GM23248 (cell line): ENCODE measurements at regions not wholly inside any gene's neighbourhood (a gene's known extent, or its start where the extent isn't known, plus 50 kb on each side); places are given as distances from the start of the nearest gene placed in this dataset. TPM values are rescaled to one million over a fixed set of nuclear protein-coding genes. Genes with fewer than 3 reads are reported as not detected.

Experiments used
- DNase-seq: peaks from one replicate; pipeline ENCODE4 v3.0.0-alpha.2; 2015
- H2AFZ ChIP-seq: fragments of 200-600 bp; sonication (generic); 2 replicates; pipeline ENCODE4 v1.6.1; 2016; ENCODE audit warnings: antibody characterized with exemption
- H3F3A ChIP-seq: fragments of 200-600 bp; sonication (generic); 2 replicates; pipeline ENCODE4 v1.6.1; 2016; ENCODE audit warnings: mild to moderate bottlenecking, antibody characterized with exemption, mixed run types; ENCODE audit not compliant: insufficient read depth
- H3K27ac ChIP-seq: fragments of 200-600 bp; sonication (generic); 2 replicates; pipeline ENCODE4 v1.5.1; 2016; ENCODE audit warnings: mild to moderate bottlenecking
- H3K27me3 ChIP-seq: fragments of 200-600 bp; sonication (generic); replicated peaks from 2 replicates; pipeline ENCODE4 v1.6.1; 2016; ENCODE audit warnings: mild to moderate bottlenecking; ENCODE audit not compliant: insufficient read depth
- H3K36me3 ChIP-seq: fragments of 200-600 bp; sonication (generic); 2 replicates; pipeline ENCODE4 v1.6.1; 2016; ENCODE audit warnings: low read depth, mild to moderate bottlenecking
- H3K4me1 ChIP-seq: fragments of 200-600 bp; sonication (generic); 2 replicates; pipeline ENCODE4 v1.6.1; 2016; ENCODE audit warnings: mild to moderate bottlenecking; ENCODE audit not compliant: insufficient read depth
- H3K4me2 ChIP-seq: fragments of 200-600 bp; sonication (generic); one replicate; pipeline ENCODE4 v1.6.1; 2016; ENCODE audit warnings: mild to moderate bottlenecking; ENCODE audit not compliant: unreplicated experiment
- H3K4me3 ChIP-seq: fragments of 200-600 bp; sonication (generic); 2 replicates; pipeline ENCODE4 v1.5.1; 2016; ENCODE audit warnings: mild to moderate bottlenecking
- H3K79me2 ChIP-seq: fragments of 200-600 bp; sonication (generic); 2 replicates; pipeline ENCODE4 v1.6.1; 2016; ENCODE audit warnings: mild to moderate bottlenecking; ENCODE audit not compliant: insufficient read depth
- H3K9ac ChIP-seq: fragments of 200-600 bp; sonication (generic); 2 replicates; pipeline ENCODE4 v1.6.1; 2016; ENCODE audit warnings: mild to moderate bottlenecking
- H3K9me2 ChIP-seq: fragments of 200-600 bp; sonication (generic); 2 replicates; pipeline ENCODE4 v1.6.1; 2016; ENCODE audit warnings: mixed run types, mild to moderate bottlenecking, moderate library complexity; ENCODE audit not compliant: insufficient read depth
- H3K9me3 ChIP-seq: fragments of 200-600 bp; sonication (generic); one replicate; pipeline ENCODE4 v1.6.1; 2017; ENCODE audit warnings: low read depth
- H4K20me1 ChIP-seq: fragments of 200-600 bp; sonication (generic); 2 replicates; pipeline ENCODE4 v1.6.0; 2016; ENCODE audit not compliant: insufficient read depth
- EZH2 ChIP-seq: fragments of 200-600 bp; sonication (generic); IDR thresholded peaks from 2 replicates; pipeline ENCODE4 v1.6.1; 2018; ENCODE audit warnings: antibody characterized with exemption, mild to moderate bottlenecking; ENCODE audit not compliant: insufficient read depth, poor library complexity, severe bottlenecking
- EZH2phosphoT487 ChIP-seq: fragments of 200-600 bp; sonication (generic); IDR thresholded peaks from 2 replicates; pipeline ENCODE4 v1.6.1; 2018; ENCODE audit warnings: antibody characterized with exemption, moderate library complexity, mild to moderate bottlenecking, low read depth; ENCODE audit not compliant: insufficient read depth
- WGBS, 2 experiments: methylation state at CpG; one replicate each; pipeline ENCODE4 v1.1.6; 2015 to 2017; ENCODE audit warnings: low lambda C conversion rate in 2 of 2, low coverage in 1 of 2; ENCODE audit errors: missing lambda C conversion rate in 2 of 2; 5-methylcytosine and 5-hydroxymethylcytosine counted together
- in situ Hi-C: fragments of 300-500 bp; cut with MboI; formaldehyde crosslinking; loops from 2 replicates; pipeline ENCODE4 v1.15.0; 2020
- small RNA-seq: library from RNA; depleted of rRNA; stranded (forward); fragments of <200 nt; gene quantifications from one replicate; pipeline ENCODE3, GENCODE V24; 2014; ENCODE audit warnings: low read depth, low replicate concordance

DNA sequence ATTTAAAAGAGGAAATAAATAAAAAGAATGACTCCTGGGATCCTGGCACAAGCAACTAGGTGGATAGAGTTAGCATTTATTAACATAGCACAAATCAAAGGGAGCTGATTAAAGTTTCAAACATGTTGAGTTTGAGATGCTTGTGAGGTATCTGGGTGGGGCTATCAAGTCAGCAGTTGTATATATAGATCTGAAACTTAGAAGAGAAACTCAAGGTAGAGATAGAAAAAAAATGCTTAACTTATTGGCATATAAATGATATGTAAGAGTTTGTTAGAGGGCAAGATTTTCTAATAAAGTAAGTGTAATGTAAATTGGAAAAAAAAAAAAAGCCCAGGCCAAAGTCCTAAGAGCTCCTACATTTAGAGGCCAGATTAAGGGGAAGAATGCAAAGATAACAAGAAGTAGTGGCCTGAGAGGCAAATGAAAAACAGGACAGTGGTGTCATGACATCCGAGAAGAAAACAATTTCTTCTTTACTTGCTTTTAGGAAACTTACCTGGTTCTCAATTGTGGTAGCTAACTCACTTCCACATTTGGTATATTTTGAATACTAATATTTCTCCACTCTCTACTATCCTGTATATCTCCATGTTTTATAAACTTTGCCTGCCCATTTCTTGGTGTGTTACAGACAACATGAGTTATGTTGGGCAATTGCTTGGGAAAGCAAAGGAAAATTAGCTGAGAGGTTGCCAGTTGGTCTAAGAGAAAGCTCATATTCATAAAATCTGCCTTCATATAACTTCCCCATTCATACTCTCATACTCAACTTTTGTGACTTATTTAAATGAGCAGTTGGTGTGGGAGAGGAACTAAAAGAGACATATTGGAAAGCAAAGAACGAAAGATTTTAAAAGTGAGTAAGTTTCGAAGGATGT, 169.2 kb downstream of the PARM1 start:
- WGBS, 2 experiments, result 22 to 23% methylated on average over 3 of the region's 3 CpGs
- TF ChIP-seq EZH2, result no peak
- no peak for TF ChIP-seq EZH2phosphoT487
- H3K36me3 ChIP-seq, result no peaks in the 10 kb centered on the region

More for the DNA sequence above, 169.2 kb downstream of the PARM1 start:
- H3K4me2 ChIP-seq, result no peak overlapping the region
- H3K4me1 ChIP-seq, result no peaks in the 10 kb centered on the region
- H2AFZ ChIP-seq, result no peak overlapping the region
- H3K4me3 ChIP-seq, result no peak overlapping the region
- H4K20me1 ChIP-seq, result no peaks in the 10 kb centered on the region
- H3K79me2 ChIP-seq, result no peaks in the 10 kb centered on the region
- in situ Hi-C loops, result no loop called here
- DNase-seq, result no peak
- H3K9ac ChIP-seq, result no peak overlapping the region
- H3K27ac ChIP-seq, result no peak overlapping the region
- no peaks in the 10 kb centered on the region for H3K27me3 ChIP-seq
- H3K9me3 ChIP-seq, result no peaks in the 10 kb centered on the region
- no peaks in the 10 kb centered on the region for H3F3A ChIP-seq
- H3K9me2 ChIP-seq, result no peaks in the 10 kb centered on the region

Small RNA genes in the stretch of these regions (small RNA-seq; reads per million reads assigned to genes)
- gene AC093870.1, result not detected
